Neural cell (in vitro differentiated cells): ENCODE measurements at regions not wholly inside any gene's neighbourhood (a gene's known extent, or its start where the extent isn't known, plus 50 kb on each side); places are given as distances from the start of the nearest gene placed in this dataset.

ENCODE experiments used
- H2AFZ ChIP-seq: fragments of 200-600, 300-800 bp; sonication (generic), shearing (Covaris generic); 2 replicates; pipeline ENCODE4 v1.6.0; 2014; ENCODE audit warnings: low read depth, mild to moderate bottlenecking, antibody characterized with exemption, low read length, moderate library complexity
- H3F3A ChIP-seq: fragments of 200-600 bp; shearing (Covaris generic); 2 replicates; pipeline ENCODE4 v1.6.1; 2016; ENCODE audit warnings: mild to moderate bottlenecking, moderate library complexity, mixed read lengths, antibody characterized with exemption, low read length; ENCODE audit not compliant: insufficient read depth, poor library complexity, severe bottlenecking
- H3K27ac ChIP-seq: fragments of 200-600, 300-800 bp; sonication (generic), shearing (Covaris generic); 2 replicates; pipeline ENCODE4 v1.5.1; 2014; ENCODE audit warnings: mild to moderate bottlenecking, low read length, moderate library complexity
- H3K27me3 ChIP-seq: fragments of 300-800, 200-600 bp; sonication (generic), shearing (Covaris generic); 2 replicates; pipeline ENCODE4 v1.6.0; 2014; ENCODE audit warnings: mild to moderate bottlenecking, low read depth, low read length, moderate library complexity; ENCODE audit not compliant: insufficient read depth
- H3K36me3 ChIP-seq: fragments of 300-800, 200-600 bp; sonication (generic), shearing (Covaris generic); 2 replicates; pipeline ENCODE4 v1.5.1; 2014; ENCODE audit warnings: mild to moderate bottlenecking, antibody characterized with exemption, low read length, moderate library complexity; ENCODE audit not compliant: insufficient read depth
- H3K4me2 ChIP-seq: fragments of 300-800, 200-600 bp; sonication (generic), shearing (Covaris generic); 2 replicates; pipeline ENCODE4 v1.6.0; 2014; ENCODE audit warnings: mild to moderate bottlenecking, low read length
- H3K4me3 ChIP-seq: fragments of 300-800, 200-600 bp; sonication (generic), shearing (Covaris generic); 2 replicates; pipeline ENCODE4 v1.5.1; 2014; ENCODE audit warnings: mild to moderate bottlenecking, low read length, moderate library complexity
- H3K79me2 ChIP-seq: fragments of 200-600 bp; shearing (Covaris generic); replicated peaks from 2 replicates; pipeline ENCODE4 v1.6.0; 2014; ENCODE audit warnings: mild to moderate bottlenecking, low read length, moderate library complexity; ENCODE audit not compliant: insufficient read depth
- H3K9ac ChIP-seq: fragments of 300-800, 200-600 bp; sonication (generic), shearing (Covaris generic); 2 replicates; pipeline ENCODE4 v1.6.1; 2016; ENCODE audit warnings: mild to moderate bottlenecking, low read length, mixed read lengths
- H3K9me2 ChIP-seq: fragments of 200-600 bp; shearing (Covaris generic); 2 replicates; pipeline ENCODE4 v1.6.1; 2016; ENCODE audit warnings: mild to moderate bottlenecking, low read length, mixed read lengths; ENCODE audit not compliant: insufficient read depth
- H3K9me3 ChIP-seq: fragments of 200-600, 300-800 bp; sonication (generic), shearing (Covaris generic); 2 replicates; pipeline ENCODE4 v1.6.1; 2016; ENCODE audit warnings: mild to moderate bottlenecking, mixed run types, low read length, moderate library complexity, mixed read lengths
- H4K20me1 ChIP-seq: fragments of 200-600 bp; shearing (Covaris generic); 2 replicates; pipeline ENCODE4 v1.6.1; 2016; ENCODE audit warnings: mild to moderate bottlenecking, mixed run types; ENCODE audit not compliant: insufficient read depth
- CTCF ChIP-seq: fragments of 450-650 bp; IDR thresholded peaks from 2 replicates; pipeline ENCODE4 v1.5.1; 2014; ENCODE audit warnings: antibody characterized with exemption, mild to moderate bottlenecking, moderate library complexity; ENCODE audit not compliant: poor library complexity, severe bottlenecking
- EP300 ChIP-seq: fragments of 450-650 bp; conservative IDR thresholded peaks from 2 replicates; pipeline ENCODE4 v1.6.1; 2014; ENCODE audit warnings: antibody characterized with exemption, mild to moderate bottlenecking, moderate library complexity; ENCODE audit not compliant: poor library complexity, severe bottlenecking
- EZH2 ChIP-seq: fragments of 200-600, 300-800 bp; shearing (Covaris generic), sonication (generic); IDR thresholded peaks from 2 replicates; pipeline ENCODE4 v1.6.1; 2014; ENCODE audit warnings: antibody characterized with exemption, low read length, borderline replicate concordance, mild to moderate bottlenecking; ENCODE audit not compliant: insufficient read depth, poor library complexity, severe bottlenecking
- MXI1 ChIP-seq: fragments of 450-650 bp; conservative IDR thresholded peaks from 2 replicates; pipeline ENCODE4 v1.6.1; 2014; ENCODE audit warnings: antibody characterized with exemption, mild to moderate bottlenecking; ENCODE audit not compliant: poor library complexity, severe bottlenecking
- POLR2AphosphoS5 ChIP-seq: IDR thresholded peaks from 2 replicates; pipeline ENCODE4 v1.6.1; 2012
- RAD21 ChIP-seq: fragments of 450-650 bp; conservative IDR thresholded peaks from 2 replicates; pipeline ENCODE4 v1.6.1; 2014; ENCODE audit warnings: antibody characterized with exemption, mild to moderate bottlenecking, moderate library complexity
- REST ChIP-seq: IDR thresholded peaks from 2 replicates; pipeline ENCODE4 v1.6.1; 2012; ENCODE audit warnings: borderline replicate concordance
- SMC3 ChIP-seq: fragments of 450-650 bp; conservative IDR thresholded peaks from 2 replicates; pipeline ENCODE4 v1.6.1; 2014; ENCODE audit warnings: antibody characterized with exemption, mild to moderate bottlenecking, moderate library complexity; ENCODE audit not compliant: poor library complexity
- TAF1 ChIP-seq: IDR thresholded peaks from 2 replicates; pipeline ENCODE4 v1.6.1; 2012; ENCODE audit warnings: low read depth

GRCh38 chr3:193023218-193023617, 105.6 kb upstream of the MB21D2 start:
- Histone ChIP-seq H3K36me3 (no peaks in the 10 kb centered on the region), H4K20me1 (no peaks in the 10 kb centered on the region), H3K9me2 (no peaks in the 10 kb centered on the region), H3K79me2 (no peaks in the 10 kb centered on the region), H3K27ac (no peak overlapping the region), H3K4me2 (no peak overlapping the region), H2AFZ (no peak overlapping the region), H3K27me3 (no peaks in the 10 kb centered on the region), H3K4me3 (no peak overlapping the region), H3F3A (no peaks in the 10 kb centered on the region), H3K9me3 (no peaks in the 10 kb centered on the region), H3K9ac (no peak overlapping the region)
- no peak for TF ChIP-seq CTCF
- TF ChIP-seq EZH2: no peak
- no peak for TF ChIP-seq MXI1
- no peak for TF ChIP-seq EP300
- TF ChIP-seq REST: no peak
- TF ChIP-seq SMC3: no peak
- TF ChIP-seq POLR2AphosphoS5: no peak
- TF ChIP-seq RAD21: no peak
- TF ChIP-seq TAF1: no peak

- H4K20me1 ChIP-seq: no peaks in the 10 kb centered on the region
- no peak overlapping the region for H3K4me2 ChIP-seq
- TF ChIP-seq MXI1: no peak
- no peak for TF ChIP-seq EZH2
- no peak for TF ChIP-seq REST
- no peak for TF ChIP-seq TAF1
- TF ChIP-seq SMC3: no peak
- no peak for TF ChIP-seq EP300
- TF ChIP-seq POLR2AphosphoS5: no peak
- no peak for TF ChIP-seq RAD21
- no peak for TF ChIP-seq CTCF
- no peaks in the 10 kb centered on the region for H3K9me2 ChIP-seq
- no peaks in the 10 kb centered on the region for H3K9me3 ChIP-seq
- no peak overlapping the region for H3K27ac ChIP-seq
- H3F3A ChIP-seq: no peaks in the 10 kb centered on the region
- no peak overlapping the region for H3K9ac ChIP-seq
- H2AFZ ChIP-seq: no peak overlapping the region
- H3K4me3 ChIP-seq: no peak overlapping the region
- no peaks in the 10 kb centered on the region for H3K79me2 ChIP-seq
- no peaks in the 10 kb centered on the region for H3K27me3 ChIP-seq
- H3K36me3 ChIP-seq: no peaks in the 10 kb centered on the region
Measured at GRCh38 chr3:193028258-193028657, 110.6 kb upstream of the MB21D2 start.
